NCI-H2081 (cell line): ENCODE measurements at regions not wholly inside any gene's neighbourhood (a gene's known extent, or its start where the extent isn't known, plus 50 kb on each side); places are given as distances from the start of the nearest gene placed in this dataset.
"Not testable (repeated sequence)": the region's sequence is repeated elsewhere in the genome, so short reads cannot be mapped to it uniquely, and the experiment has no call there.

Source experiments
- DNase-seq, 2 experiments: peaks; one replicate each; lab custom pipeline; 2025; lab: John Stamatoyannopoulos, UW

DNA sequence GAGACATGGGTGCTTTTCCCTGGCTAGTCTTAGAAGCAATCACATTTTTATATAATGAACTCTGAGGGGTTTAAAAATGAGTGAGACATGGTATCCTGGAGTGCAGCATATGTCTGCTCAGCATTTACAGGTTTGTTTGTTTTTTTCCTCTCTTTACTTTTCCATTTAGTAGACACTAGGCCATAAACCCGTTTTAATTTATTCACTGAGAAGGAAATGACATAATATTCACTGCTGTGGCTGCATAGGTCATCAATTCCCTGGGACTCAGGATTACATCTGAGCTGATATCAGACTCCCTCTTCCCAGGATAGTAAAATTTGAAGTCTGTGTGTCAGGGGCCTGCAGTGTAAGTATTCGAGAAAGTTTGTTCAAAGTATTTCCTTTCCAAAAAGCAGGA is 178.9 kb upstream of the SPRY1 start:
- peak in 1 of 2 experiments; percentile 29 for DNase-seq

GRCh38 chr4:123218981-123219380 is 177.6 kb upstream of the SPRY1 start:
- no peak for DNase-seq

- DNase-seq = no peak
These were observed 167.3 kb upstream of the SPRY1 start for GRCh38 chr4:123229286-123229685.

DNA sequence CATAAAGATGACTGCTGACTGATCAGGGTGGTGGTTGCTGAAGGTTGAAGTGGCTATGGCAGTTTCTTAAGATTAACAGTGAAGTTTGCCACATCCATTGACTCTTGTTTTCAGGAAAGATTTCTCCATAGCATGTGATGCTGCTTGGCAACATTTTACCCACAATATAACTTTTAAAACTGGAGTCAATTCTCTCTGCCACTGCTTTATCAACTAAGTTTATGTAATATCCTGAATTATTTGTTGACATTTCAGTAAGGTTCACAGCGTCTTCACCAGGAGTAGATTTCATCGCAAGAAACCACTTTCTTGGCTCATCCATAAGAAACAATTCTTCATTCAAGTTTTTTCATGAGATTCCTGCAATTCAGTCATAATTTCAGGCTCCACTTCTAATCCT is 166.5 kb upstream of the SPRY1 start:
- DNase-seq = no peak

GRCh38 chr4:123232439-123232838 is 164.2 kb upstream of the SPRY1 start:
- DNase-seq = no peak

GRCh38 chr4:123233136-123233768 is 163.3 kb upstream of the SPRY1 start:
- DNase-seq = no peak

- DNase-seq = no peak
These were observed 161.6 kb upstream of the SPRY1 start for GRCh38 chr4:123234955-123235354.

- DNase-seq = no peak
These were observed 161.2 kb upstream of the SPRY1 start for GRCh38 chr4:123235431-123235830.

DNA sequence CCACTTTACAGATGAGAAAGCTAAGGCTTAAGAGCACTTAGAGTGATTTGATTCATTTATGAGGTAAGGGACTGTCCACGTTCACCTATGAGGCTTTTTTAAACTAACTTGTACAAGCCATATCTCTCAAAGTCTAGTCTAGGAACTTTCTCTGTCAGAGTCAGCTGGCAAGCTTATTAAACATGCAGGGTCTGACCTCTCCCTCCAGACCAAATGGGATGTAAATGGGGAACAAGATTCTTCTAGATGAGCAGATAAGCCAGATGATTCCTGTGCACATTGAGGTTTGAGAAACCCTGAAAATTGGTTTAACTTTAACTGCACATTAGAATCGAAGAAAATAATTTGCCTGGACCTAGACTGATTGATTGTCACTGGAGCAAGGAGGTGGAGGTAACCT is 160.0 kb upstream of the SPRY1 start:
- DNase-seq = no peak

DNA sequence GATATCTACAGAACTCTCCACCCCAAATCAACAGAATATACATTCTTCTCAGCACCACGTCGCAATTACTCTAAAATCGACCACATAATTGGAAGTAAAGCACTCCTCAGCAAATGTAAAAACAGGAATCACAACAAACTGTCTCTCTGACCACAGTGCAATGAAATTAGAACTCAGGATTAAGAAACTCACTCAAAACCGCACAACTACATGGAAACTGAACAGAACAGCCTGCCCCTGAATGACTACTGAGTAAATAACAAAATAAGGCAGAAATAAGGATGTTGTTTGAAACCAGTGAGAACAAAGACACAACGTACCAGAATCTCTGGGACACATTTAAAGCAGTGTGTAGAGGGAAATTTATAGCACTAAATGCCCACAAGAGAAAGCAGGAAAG is 156.3 kb upstream of the SPRY1 start:
- DNase-seq = not testable (repeated sequence)

DNA sequence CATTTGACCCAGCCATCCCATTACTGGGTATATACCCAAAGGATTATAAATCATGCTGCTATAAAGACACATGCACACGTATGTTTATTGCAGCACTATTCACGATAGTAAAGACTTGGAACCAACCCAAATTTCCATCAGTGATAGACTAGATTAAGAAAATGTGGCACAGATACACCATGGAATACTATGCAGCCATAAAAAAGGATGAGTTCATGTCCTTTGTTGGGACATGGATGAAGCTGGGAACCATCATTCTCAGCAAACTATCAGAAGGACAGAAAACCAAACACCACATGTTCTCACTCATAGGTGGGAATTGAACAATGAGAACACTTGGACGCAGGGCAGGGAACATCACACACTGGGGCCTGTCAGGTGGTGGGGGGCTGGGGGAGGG is 153.4 kb upstream of the SPRY1 start:
- DNase-seq = not testable (repeated sequence)

- no peak for DNase-seq
These were observed 152.5 kb upstream of the SPRY1 start for GRCh38 chr4:123244137-123244536.

GRCh38 chr4:123246085-123246484 is 150.5 kb upstream of the SPRY1 start:
- DNase-seq = no peak

- no peak for DNase-seq
These were observed 148.4 kb upstream of the SPRY1 start for GRCh38 chr4:123248085-123248659.

DNA sequence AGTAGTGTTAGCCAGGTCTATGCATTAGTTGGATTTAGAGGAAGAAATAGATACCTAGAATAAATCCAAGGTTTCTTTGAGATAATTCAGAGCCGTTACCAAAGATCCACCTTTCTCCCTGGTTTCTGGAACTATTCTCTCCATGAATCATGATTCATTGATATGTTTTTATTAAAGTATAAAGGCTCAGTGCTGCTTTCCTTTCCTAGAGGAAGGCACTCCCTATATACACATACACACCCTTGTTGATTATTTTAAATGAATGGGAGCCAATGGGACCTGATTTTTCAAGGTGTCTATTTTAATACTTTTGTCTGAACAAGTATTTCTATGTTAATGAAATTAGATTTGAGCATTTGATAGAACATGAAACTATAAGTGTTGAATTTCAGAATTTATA is 146.8 kb upstream of the SPRY1 start:
- DNase-seq = no peak

GRCh38 chr4:123250843-123251242 is 145.8 kb upstream of the SPRY1 start:
- no peak for DNase-seq

- no peak for DNase-seq
These were observed 140.6 kb upstream of the SPRY1 start for GRCh38 chr4:123255971-123256370.

DNA sequence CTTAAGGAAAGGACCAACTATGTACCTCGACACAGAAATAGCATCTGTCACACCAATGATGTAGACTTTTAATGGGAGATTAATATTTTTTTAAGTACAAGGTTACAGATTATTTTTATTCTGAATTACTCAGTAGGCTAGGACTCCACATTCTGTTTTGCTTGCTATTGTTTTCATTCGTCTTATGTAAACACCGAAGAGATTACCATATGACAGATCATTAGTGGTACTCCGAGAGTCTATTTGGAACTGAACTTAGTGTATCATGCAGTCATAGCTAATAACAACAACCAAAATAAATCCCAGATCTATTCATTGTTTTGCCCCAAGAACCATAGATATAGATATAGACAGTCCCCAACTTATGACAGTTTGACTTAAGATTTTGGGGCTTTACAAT is 139.7 kb upstream of the SPRY1 start:
- DNase-seq = no peak

GRCh38 chr4:123257591-123257990 is 139.0 kb upstream of the SPRY1 start:
- DNase-seq = no peak

- DNase-seq = no peak
These were observed 136.6 kb upstream of the SPRY1 start for GRCh38 chr4:123259676-123260646.

DNA sequence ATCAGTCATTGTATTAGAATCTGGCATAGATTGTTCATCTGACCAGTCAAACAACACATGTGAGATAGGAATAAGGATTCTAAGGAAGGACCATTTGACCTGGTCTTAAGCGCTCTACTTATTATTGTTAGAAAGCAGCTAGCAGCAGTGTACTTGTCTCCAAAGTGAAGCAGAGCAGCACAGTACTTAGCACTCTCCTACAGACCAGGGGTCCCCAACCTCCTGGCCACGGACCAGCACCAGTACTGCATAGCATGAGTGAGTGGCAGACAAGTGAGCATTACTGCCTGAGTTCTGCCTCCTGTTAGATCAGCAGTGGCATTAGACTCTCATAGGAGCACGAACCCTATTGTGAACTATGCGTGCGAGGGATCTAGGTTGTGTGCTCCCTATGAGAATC is 135.9 kb upstream of the SPRY1 start:
- no peak for DNase-seq

DNA sequence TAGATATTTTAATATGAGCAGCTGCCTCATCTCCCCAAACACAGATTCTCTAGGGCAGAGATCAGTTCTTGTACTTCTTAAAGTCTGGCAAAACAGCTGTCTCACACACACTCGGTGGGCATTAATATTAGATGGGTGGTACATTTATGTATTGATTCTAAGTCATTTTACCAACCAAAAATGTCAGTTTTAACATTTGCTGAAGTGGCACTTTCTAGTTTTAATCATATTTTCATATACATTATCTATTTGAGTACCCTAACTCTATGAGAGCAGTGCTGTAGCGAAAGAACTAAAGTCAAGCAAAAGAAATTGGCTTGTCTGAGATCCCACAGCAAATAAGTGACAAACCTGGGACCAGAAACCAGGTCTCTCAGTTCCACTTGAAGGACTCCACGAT is 134.5 kb upstream of the SPRY1 start:
- no peak for DNase-seq

DNA sequence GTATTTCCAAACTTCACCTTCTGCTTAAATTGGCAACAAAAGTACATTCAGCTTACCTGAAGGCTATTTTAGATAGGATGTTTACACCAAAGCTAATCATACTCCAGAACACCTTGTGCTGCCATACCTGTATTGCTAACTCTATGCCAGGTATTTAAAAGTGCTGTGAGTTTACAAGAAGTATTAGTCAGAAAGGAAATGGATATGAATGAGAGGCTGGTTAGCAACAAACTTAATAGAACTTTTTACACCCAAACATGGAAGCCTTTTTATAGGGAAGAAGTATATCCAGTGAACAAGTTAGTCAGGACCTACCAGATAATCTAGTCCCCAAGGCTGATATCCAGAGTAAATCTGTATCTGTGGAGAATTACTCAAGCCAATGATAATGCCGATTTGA is 131.2 kb upstream of the SPRY1 start:
- DNase-seq = no peak
